ENCODE measurements at regions not wholly inside any gene's neighbourhood (a gene's known extent, or its start where the extent isn't known, plus 50 kb on each side); places are given as distances from the start of the nearest gene placed in this dataset.
A peak's percentile ranks its signal among the peaks of the same experiment; 100 is the strongest.

DNA sequence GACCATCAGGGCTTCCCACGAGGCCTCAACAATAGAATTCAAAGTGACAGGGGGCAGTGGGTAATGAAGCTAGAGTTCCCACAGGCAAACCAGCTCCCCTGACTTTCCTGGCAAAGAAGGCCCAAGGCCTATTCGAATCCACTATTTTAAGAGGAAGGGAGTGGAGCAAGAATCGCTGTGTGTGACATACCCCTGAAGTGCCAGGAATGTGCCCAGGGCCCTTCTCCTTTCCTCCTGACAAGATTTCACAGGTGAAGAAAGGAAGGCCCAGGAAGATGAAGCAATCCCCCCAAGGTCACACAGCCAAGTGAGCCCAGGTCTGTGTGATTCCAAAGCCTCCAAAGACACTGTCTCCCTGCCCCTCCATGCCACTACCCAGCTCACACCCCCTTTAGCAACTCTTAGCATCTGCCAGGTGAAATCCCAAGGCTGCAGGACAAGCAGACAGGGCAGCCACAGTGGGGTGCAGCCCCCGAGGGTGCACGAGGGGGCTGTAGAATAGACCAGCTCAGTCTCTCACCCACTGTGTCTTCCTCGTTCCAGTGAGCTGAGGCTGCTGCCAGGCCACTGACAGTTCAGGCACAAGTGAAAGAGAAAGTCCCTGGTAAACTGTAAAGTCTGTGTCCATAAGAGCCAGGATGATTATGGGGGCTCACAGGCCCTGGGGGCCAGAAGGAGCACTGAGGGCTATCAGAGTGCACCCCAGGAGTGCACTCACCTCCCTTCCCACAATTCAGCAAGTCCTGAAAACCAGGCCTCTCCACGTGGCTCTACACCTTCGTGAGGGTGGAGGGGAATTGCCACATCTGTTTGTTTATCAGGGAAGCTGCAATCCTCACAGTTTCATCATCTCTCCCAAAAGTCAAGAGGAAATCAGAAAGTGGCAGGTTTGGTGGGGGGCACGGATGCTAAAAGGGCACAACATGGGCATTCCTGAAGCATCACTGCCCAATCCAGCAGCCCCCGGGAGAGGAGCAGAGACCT lies 70.8 kb upstream of the ZMIZ1 start:
- no peak for DNase-seq
- Histone ChIP-seq H3K4me1 (peaks cover 6 to 21% (median 12%) of the 10 kb centered on the region in 4 donors), H3K27me3 (no peaks in the 10 kb centered on the region), H3K27ac (no peak overlapping the region), H3K9me3 (no peaks in the 10 kb centered on the region), H3K4me3 (no peak overlapping the region), H3K36me3 (no peaks in the 10 kb centered on the region)
- ATAC-seq (ENCODE audit: low FRiP score in 2 of 2) = no peak
- TF ChIP-seq, protein P1, sequence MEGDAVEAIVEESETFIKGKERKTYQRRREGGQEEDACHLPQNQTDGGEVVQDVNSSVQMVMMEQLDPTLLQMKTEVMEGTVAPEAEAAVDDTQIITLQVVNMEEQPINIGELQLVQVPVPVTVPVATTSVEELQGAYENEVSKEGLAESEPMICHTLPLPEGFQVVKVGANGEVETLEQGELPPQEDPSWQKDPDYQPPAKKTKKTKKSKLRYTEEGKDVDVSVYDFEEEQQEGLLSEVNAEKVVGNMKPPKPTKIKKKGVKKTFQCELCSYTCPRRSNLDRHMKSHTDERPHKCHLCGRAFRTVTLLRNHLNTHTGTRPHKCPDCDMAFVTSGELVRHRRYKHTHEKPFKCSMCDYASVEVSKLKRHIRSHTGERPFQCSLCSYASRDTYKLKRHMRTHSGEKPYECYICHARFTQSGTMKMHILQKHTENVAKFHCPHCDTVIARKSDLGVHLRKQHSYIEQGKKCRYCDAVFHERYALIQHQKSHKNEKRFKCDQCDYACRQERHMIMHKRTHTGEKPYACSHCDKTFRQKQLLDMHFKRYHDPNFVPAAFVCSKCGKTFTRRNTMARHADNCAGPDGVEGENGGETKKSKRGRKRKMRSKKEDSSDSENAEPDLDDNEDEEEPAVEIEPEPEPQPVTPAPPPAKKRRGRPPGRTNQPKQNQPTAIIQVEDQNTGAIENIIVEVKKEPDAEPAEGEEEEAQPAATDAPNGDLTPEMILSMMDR (IDR thresholded peaks at IDR 0.05) = no peak
- TF ChIP-seq POLR2A (IDR thresholded peaks at IDR 0.05) = no peak
- 43 to 56% methylated on average over 9 to 10 of the region's 10 CpGs for WGBS, 2 donors

DNA sequence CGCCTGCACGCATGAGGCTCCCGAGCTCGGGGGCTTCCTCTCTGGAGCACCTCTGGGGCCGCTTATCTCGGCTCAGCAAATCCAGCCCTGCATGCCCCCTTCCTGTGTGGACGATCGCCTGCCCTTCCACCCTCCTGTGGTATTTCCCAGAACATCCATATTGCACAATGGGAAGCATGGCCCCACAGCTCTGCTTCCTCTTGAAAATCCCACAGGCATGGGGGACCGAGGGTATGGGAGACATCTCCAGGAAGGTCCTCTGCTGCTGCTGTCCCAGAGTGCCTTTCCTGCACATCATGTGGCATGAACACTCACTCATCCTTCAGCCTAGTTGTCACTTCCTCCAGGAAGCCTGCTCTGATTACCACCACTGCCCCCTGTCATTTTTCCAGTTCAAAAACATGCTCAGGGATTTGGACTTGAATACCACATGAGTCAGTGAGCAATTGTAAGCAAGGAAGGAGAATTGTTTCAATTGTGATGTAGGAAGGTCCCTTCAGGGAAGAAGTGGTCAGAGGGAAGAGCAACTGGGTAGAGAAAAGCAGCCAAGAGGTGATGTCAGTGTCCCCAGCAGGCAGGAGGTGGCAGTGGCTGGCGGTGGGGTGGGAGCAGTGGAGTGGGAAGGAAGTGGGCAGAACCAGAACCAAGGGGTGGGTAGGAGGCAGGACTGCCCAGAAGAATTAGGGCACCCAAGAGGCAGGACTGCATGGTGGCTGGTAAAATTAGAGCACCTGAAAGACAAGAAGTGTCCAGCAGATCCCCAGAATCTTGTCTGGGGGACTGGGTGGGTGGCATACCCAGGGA lies 67.5 kb upstream of the ZMIZ1 start:
- no peaks in the 10 kb centered on the region for H3K36me3 ChIP-seq
- no peaks in the 10 kb centered on the region for H3K27me3 ChIP-seq
- WGBS, 2 donors = 11 to 46% methylated on average over 3 to 10 of the region's 10 CpGs
- H3K9me3 ChIP-seq = no peaks in the 10 kb centered on the region
- DNase-seq (no peak), ATAC-seq (ENCODE audit: low FRiP score in 2 of 2) (peak in 1 of 2 donors; percentile 23)
- H3K27ac ChIP-seq = peak overlapping the region in 2 of 4 donors; percentile 2 to 12
- TF ChIP-seq EP300 (IDR thresholded peaks at IDR 0.05) (peak in 2 of 4 donors; percentile 22 to 38), POLR2A (IDR thresholded peaks at IDR 0.05) (no peak), POLR2AphosphoS5 (IDR thresholded peaks at IDR 0.05) (peak in 1 of 2 donors; percentile 11)
- TF ChIP-seq, protein P1 (IDR thresholded peaks at IDR 0.05) = peak in 3 of 6 experiments; percentile 11 to 21 (median 20)
- peaks cover 6 to 21% (median 12%) of the 10 kb centered on the region in 4 donors for H3K4me1 ChIP-seq
- H3K4me3 ChIP-seq = no peak overlapping the region

DNA sequence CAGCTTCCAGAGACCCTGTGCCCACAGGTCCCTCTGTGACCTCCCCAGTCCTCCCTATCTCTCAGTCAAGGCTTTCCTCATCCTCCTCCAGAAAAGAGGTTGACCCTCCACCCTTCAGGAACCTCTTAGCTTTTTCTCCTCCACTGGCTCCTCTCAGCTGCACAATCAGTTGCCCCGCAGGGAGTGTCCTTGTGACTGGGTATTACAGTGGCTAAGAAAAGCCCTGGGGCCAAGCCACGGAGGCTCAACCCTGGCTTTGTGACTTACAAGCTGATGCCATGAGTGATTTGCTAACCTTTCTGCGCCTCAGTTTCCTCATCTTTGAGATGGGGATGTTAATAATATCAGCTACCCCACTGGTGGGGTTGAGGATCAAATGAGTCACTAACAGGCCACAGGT lies 66.4 kb upstream of the ZMIZ1 start:
- 96 to 98% methylated on average over 3 of the region's 3 CpGs for WGBS, 2 donors
- no peak for TF ChIP-seq POLR2A (IDR thresholded peaks at IDR 0.05)
- TF ChIP-seq, protein P1 (IDR thresholded peaks at IDR 0.05) = no peak
- TF ChIP-seq POLR2AphosphoS5 (IDR thresholded peaks at IDR 0.05) = no peak
- TF ChIP-seq EP300 (IDR thresholded peaks at IDR 0.05) = no peak
- Histone ChIP-seq H3K36me3 (no peaks in the 10 kb centered on the region), H3K9me3 (no peaks in the 10 kb centered on the region), H3K4me1 (peaks cover 6 to 21% (median 12%) of the 10 kb centered on the region in 4 donors), H3K4me3 (no peak overlapping the region), H3K27me3 (no peaks in the 10 kb centered on the region), H3K27ac (no peak overlapping the region)
- DNase-seq (no peak), ATAC-seq (ENCODE audit: low FRiP score in 2 of 2) (no peak)

DNA sequence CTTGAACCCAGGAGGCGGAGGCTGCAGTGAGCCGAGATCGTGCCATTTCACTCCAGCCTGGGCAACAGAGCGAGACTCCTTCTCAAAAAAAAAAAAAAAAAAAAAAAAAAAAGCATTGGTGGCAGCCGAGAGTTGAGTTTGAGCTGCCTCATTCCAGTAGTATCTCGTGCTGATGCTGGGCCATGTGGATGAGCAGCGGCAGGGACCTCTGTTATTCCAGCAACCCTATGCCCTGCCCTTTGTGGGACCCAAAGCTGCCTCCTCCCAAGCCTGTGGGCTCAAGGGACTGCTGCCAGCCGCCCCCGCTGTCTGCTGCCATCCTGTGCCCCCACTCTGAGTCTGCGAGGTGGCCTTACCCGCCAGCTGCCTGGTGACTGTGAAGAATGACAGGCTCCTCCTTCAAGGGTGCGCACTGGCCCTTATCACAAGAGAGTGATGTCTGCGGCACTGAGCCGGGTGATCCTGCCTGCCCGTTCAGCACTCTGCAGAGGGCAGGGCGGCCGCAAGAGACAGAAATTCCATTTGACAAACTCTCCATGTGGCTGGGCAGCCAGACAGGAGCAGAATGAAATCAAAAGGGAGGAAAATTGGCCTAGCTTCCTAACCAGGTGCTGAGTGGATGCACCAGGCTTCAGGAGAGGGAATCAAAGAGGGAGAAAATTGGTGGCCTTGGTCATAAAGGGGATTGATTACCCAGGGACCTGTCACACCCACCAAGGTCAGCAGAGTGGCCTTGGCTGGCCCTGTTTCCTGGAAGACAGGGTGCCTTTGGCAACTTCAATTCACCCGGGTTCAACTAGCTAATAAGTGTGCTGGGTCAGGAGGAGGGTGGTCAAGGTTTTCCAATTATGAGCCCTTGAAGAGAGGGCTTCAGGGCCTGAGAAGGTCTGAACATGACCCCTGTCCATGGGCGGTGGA lies 65.3 kb upstream of the ZMIZ1 start:
- H3K4me3 ChIP-seq = no peak overlapping the region
- DNase-seq = peak in 1 of 2 donors; percentile 63
- ATAC-seq (ENCODE audit: low FRiP score in 2 of 2) = no peak

More for the DNA sequence above, 65.3 kb upstream of the ZMIZ1 start:
- H3K4me1 ChIP-seq = peaks cover 0 to 14% (median 9%) of the 10 kb centered on the region in 4 donors
- H3K27ac ChIP-seq = no peak overlapping the region
- H3K9me3 ChIP-seq = no peaks in the 10 kb centered on the region
- H3K27me3 ChIP-seq = no peaks in the 10 kb centered on the region
- no peaks in the 10 kb centered on the region for H3K36me3 ChIP-seq
- 82 to 83% methylated on average over 9 to 19 of the region's 19 CpGs for WGBS, 2 donors
- no peak for TF ChIP-seq POLR2A (IDR thresholded peaks at IDR 0.05)
